Neural crest cell (in vitro differentiated cells): ENCODE measurements at regions not wholly inside any gene's neighbourhood (a gene's known extent, or its start where the extent isn't known, plus 50 kb on each side); places are given as distances from the start of the nearest gene placed in this dataset.

ENCODE experiments used
- DNase-seq: peaks from one replicate; pipeline ENCODE4 v3.0.0; 2021; ENCODE audit warnings: low read depth, mixed read lengths, low spot score
- H3K27ac Mint-ChIP-seq: one replicate; pipeline ENCODE4 v1.8.0; 2021; ENCODE audit warnings: mild to moderate bottlenecking, mixed read lengths; ENCODE audit not compliant: unreplicated experiment
- H3K27me3 Mint-ChIP-seq: 2 replicates; pipeline ENCODE4 v1.8.0; 2021; ENCODE audit warnings: low read depth, mild to moderate bottlenecking, mixed read lengths
- H3K36me3 Mint-ChIP-seq: 2 replicates; pipeline ENCODE4 v1.8.0; 2021; ENCODE audit warnings: low read depth, mild to moderate bottlenecking, mixed read lengths
- H3K4me1 Mint-ChIP-seq: 2 replicates; pipeline ENCODE4 v1.8.0; 2021; ENCODE audit warnings: mixed read lengths
- H3K4me3 Mint-ChIP-seq: one replicate; pipeline ENCODE4 v1.8.0; 2021; ENCODE audit warnings: mild to moderate bottlenecking, mixed read lengths
- H3K9me3 Mint-ChIP-seq: 2 replicates; pipeline ENCODE4 v1.8.0; 2021; ENCODE audit warnings: mixed read lengths
- CTCF ChIP-seq: fragments of 200-600 bp; sonication (generic); conservative IDR thresholded peaks from 2 replicates; pipeline ENCODE4 v1.5.0; 2021; ENCODE audit warnings: antibody characterized with exemption, mild to moderate bottlenecking
- microRNA-seq: library from miRNA; unstranded; fragments of <30 nt; microRNA quantifications from one replicate; pipeline ENCODE4, GENCODE V29; 2020

GRCh38 chr2:12658310-12658945, 58.3 kb upstream of the TRIB2 start:
- Mint-ChIP-seq H3K4me3 (no peak overlapping the region), H3K4me1 (peaks cover 3% of the 10 kb centered on the region), H3K27me3 (no peaks in the 10 kb centered on the region), H3K27ac (no peak overlapping the region), H3K9me3 (peaks cover 4% of the 10 kb centered on the region), H3K36me3 (peaks cover 2% of the 10 kb centered on the region)
- no peak for DNase-seq
- TF ChIP-seq CTCF = no peak

- no peaks in the 10 kb centered on the region for H3K4me1 Mint-ChIP-seq
- DNase-seq = no peak
- no peak for TF ChIP-seq CTCF
- no peak overlapping the region for H3K4me3 Mint-ChIP-seq
- H3K9me3 Mint-ChIP-seq = peaks cover 14% of the 10 kb centered on the region
- H3K27ac Mint-ChIP-seq = no peak overlapping the region
- H3K27me3 Mint-ChIP-seq = no peaks in the 10 kb centered on the region
- H3K36me3 Mint-ChIP-seq = peaks cover 8% of the 10 kb centered on the region
Observed at GRCh38 chr2:12661489-12661888, 55.2 kb upstream of the TRIB2 start.

GRCh38 chr2:12663306-12664037, 53.3 kb upstream of the TRIB2 start:
- Mint-ChIP-seq H3K27me3 (no peaks in the 10 kb centered on the region), H3K9me3 (peaks cover 14% of the 10 kb centered on the region), H3K4me3 (no peak overlapping the region), H3K36me3 (peaks cover 13% of the 10 kb centered on the region), H3K4me1 (no peaks in the 10 kb centered on the region), H3K27ac (no peak overlapping the region)
- DNase-seq = no peak
- TF ChIP-seq CTCF = no peak

GRCh38 chr2:12665334-12665733, 51.4 kb upstream of the TRIB2 start:
- DNase-seq = no peak
- Mint-ChIP-seq H3K4me1 (peaks cover 6% of the 10 kb centered on the region), H3K36me3 (peaks cover 13% of the 10 kb centered on the region), H3K27me3 (no peaks in the 10 kb centered on the region), H3K27ac (no peak overlapping the region), H3K4me3 (no peak overlapping the region), H3K9me3 (peaks cover 14% of the 10 kb centered on the region)
- TF ChIP-seq CTCF = no peak

- Mint-ChIP-seq H3K27me3 (no peaks in the 10 kb centered on the region), H3K9me3 (peaks cover 10% of the 10 kb centered on the region), H3K36me3 (peaks cover 10% of the 10 kb centered on the region), H3K27ac (no peak overlapping the region), H3K4me3 (no peak overlapping the region), H3K4me1 (peaks cover 6% of the 10 kb centered on the region)
- DNase-seq = no peak
- no peak for TF ChIP-seq CTCF
Observed at GRCh38 chr2:12666445-12666844, 50.3 kb upstream of the TRIB2 start.

Small RNA genes lying in the stretch of these regions (microRNA-seq; reads per million reads assigned to microRNA genes)
- 3.6 reads per million for gene MIR3681
